ENCODE measurements at regions not wholly inside any gene's neighbourhood (a gene's known extent, or its start where the extent isn't known, plus 50 kb on each side); places are given as distances from the start of the nearest gene placed in this dataset.

DNA sequence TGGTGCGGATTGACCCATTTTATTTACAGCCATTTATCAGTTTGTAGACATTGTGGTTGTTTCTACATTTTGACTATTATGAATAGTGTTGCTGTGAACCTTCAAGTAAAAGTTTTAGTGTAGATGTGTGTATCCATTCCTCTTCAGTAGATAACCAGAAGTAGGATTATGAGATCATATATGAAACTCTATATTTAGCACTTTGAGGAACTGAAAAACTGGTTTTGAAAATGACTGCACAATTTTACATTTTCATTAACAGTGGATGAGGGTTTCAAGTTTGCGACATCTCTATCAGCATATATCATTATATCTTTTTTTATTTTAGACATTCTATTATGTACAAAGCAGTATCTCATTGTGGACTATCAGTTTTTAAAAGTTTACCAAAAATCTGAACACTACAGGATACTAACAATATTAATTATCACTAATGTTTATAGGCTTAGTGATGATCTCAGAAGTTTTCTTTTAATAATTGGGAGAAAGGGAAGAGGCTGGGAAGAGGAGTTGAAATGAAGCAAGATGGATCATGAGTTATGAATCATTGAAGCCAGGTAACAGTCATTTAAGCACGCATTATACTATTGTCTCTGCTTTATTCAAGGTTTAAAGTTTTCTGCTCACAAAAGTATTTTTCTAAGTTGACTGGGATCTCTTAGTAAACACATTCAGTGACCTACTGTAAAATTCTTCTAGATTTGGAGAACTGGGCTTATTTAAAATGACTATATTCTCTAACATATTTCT lies 329.0 kb upstream of the LRATD1 start:
- H4K5ac ChIP-seq (ENCODE audit: insufficient read length, low read depth, low read length): no peak overlapping the region
- H3K79me2 ChIP-seq (ENCODE audit: insufficient read depth, low read length): no peaks in the 10 kb centered on the region
- Mint-ChIP-seq H3K9me3 (no peaks in the 10 kb centered on the region), H3K27me3 (ENCODE audit: low read depth) (no peaks in the 10 kb centered on the region; the same call in 1 of the 2 replicates), H3K4me3 (no peak overlapping the region), H3K4me1 (peaks cover 4 to 7% of the 10 kb centered on the region in 2 experiments; a peak in 3 of 4 replicates), H3K36me3 (ENCODE audit: insufficient read depth in 1 of 3, low read depth in 3 of 3) (no peaks in the 10 kb centered on the region), H3K27ac (no peak overlapping the region)
- no peak overlapping the region for H3K9ac ChIP-seq (ENCODE audit: extremely low read depth, insufficient read length, low read length)
- WGBS (ENCODE audit: extremely low coverage, insufficient read length, low lambda C conversion rate): no CpG with 5 or more reads among the region's 3 CpGs
- no peak overlapping the region for H3K56ac ChIP-seq (ENCODE audit: insufficient read length, low read depth, low read length)
- no peak overlapping the region for H3K4ac ChIP-seq (ENCODE audit: low read depth, low read length)
- no peaks in the 10 kb centered on the region for H3K4me1 ChIP-seq (ENCODE audit: insufficient read depth, low read length)
- no peaks in the 10 kb centered on the region for H3K9me3 ChIP-seq (ENCODE audit: control insufficient read depth, low read depth, low read length)
- H2BK12ac ChIP-seq (ENCODE audit: insufficient read length, low read depth, low read length): no peak overlapping the region
- TF ChIP-seq, protein P1, sequence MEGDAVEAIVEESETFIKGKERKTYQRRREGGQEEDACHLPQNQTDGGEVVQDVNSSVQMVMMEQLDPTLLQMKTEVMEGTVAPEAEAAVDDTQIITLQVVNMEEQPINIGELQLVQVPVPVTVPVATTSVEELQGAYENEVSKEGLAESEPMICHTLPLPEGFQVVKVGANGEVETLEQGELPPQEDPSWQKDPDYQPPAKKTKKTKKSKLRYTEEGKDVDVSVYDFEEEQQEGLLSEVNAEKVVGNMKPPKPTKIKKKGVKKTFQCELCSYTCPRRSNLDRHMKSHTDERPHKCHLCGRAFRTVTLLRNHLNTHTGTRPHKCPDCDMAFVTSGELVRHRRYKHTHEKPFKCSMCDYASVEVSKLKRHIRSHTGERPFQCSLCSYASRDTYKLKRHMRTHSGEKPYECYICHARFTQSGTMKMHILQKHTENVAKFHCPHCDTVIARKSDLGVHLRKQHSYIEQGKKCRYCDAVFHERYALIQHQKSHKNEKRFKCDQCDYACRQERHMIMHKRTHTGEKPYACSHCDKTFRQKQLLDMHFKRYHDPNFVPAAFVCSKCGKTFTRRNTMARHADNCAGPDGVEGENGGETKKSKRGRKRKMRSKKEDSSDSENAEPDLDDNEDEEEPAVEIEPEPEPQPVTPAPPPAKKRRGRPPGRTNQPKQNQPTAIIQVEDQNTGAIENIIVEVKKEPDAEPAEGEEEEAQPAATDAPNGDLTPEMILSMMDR (conservative IDR thresholded peaks at IDR 0.05): no peak
- H3K79me1 ChIP-seq (ENCODE audit: insufficient read depth, low read depth, low read length, poor library complexity, severe bottlenecking): no peaks in the 10 kb centered on the region
- H3K4me2 ChIP-seq (ENCODE audit: insufficient read depth, insufficient read length, low read length): no peak overlapping the region
- H2BK20ac ChIP-seq (ENCODE audit: low read depth, low read length, poor library complexity, severe bottlenecking): no peak overlapping the region
- no peak overlapping the region for H2BK120ac ChIP-seq (ENCODE audit: low read depth, low read length, poor library complexity, severe bottlenecking)
- H3K18ac ChIP-seq (ENCODE audit: insufficient read length, low read depth, low read length): no peak overlapping the region
- no peak overlapping the region for H4K8ac ChIP-seq (replicated peaks; ENCODE audit: insufficient read length, low read depth, low read length)
- no peaks in the 10 kb centered on the region for H3K23me2 ChIP-seq (ENCODE audit: insufficient read length, low read depth, low read length, poor library complexity, severe bottlenecking)
- H3K27me3 ChIP-seq (ENCODE audit: insufficient read depth, low read length): no peaks in the 10 kb centered on the region
- H4K20me1 ChIP-seq (ENCODE audit: control insufficient read depth, insufficient read depth, insufficient read length): no peaks in the 10 kb centered on the region
- no peak overlapping the region for H2BK15ac ChIP-seq (ENCODE audit: low read depth, low read length)
- H3T11ph ChIP-seq (ENCODE audit: low read length): no peak overlapping the region
- no peak overlapping the region for H4K91ac ChIP-seq (ENCODE audit: insufficient read length, low read depth, low read length)
- H3K14ac ChIP-seq (ENCODE audit: insufficient read depth, low read length): no peak overlapping the region
- no peak overlapping the region for H3K23ac ChIP-seq (ENCODE audit: insufficient read length, low read depth, low read length)
- H2BK5ac ChIP-seq (ENCODE audit: insufficient read length, low read length): no peak overlapping the region
- no peak for DNase-seq
- H2AFZ ChIP-seq (ENCODE audit: low read length): no peak overlapping the region
- H3K27ac ChIP-seq (ENCODE audit: insufficient read length, low read depth, low read length): no peak overlapping the region
- no peak overlapping the region for H2AK5ac ChIP-seq (ENCODE audit: insufficient read length, low read length)
